ENCODE measurements at regions not wholly inside any gene's neighbourhood (a gene's known extent, or its start where the extent isn't known, plus 50 kb on each side); places are given as distances from the start of the nearest gene placed in this dataset.

DNA sequence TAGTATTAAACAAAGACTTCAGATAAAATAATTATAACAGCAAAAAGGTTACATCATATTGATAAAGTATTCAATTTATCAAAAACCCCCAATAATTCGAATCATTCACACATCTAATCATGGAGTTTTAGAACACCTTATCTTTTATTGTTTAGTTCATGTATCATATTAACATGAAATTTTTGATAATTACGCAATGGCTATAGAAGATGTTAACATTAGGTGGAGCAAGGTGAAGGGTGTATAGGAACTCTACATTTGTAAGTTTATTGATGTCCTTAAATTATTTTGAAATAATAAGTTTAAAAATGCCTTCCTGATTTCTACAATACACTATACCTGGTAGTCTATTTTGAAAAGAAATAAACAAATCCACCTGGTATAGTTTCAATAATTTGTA lies 696.5 kb upstream of the BCHE start:
- intact Hi-C loops (cut with micrococcal nuclease) (no loop called here), dilution Hi-C loops (cut with HindIII; ENCODE audit: low sequenced_read_pairs, unreplicated experiment) (no loop called here), in situ Hi-C loops (cut with MboI; ENCODE audit: low sequenced_read_pairs) (no loop called here)
- no peaks in the 10 kb centered on the region for H4K20me1 ChIP-seq (ENCODE audit: insufficient read depth, low read length)
- H3K4ac ChIP-seq (ENCODE audit: low read depth, low read length) = no peak overlapping the region
- TF ChIP-seq FOS (IDR thresholded peaks at IDR 0.05; ENCODE audit: low read depth, low read length) (no peak), MAZ (IDR thresholded peaks at IDR 0.05; ENCODE audit: borderline replicate concordance, low read depth, low read length) (no peak), MXI1 (IDR thresholded peaks at IDR 0.05; ENCODE audit: borderline replicate concordance, low read depth, low read length) (no peak), USF2 (IDR thresholded peaks at IDR 0.05; ENCODE audit: low read depth, low read length) (no peak), NFE2L2 (IDR thresholded peaks at IDR 0.05; ENCODE audit: low read depth, low read length) (no peak), POLR2A (IDR thresholded peaks at IDR 0.05; ENCODE audit: low read depth, low read length) (no peak), RFX5 (IDR thresholded peaks at IDR 0.05; ENCODE audit: low read depth, low read length) (no peak), CEBPB (IDR thresholded peaks at IDR 0.05; ENCODE audit: low read depth, low read length) (peak; percentile 76)
- CTCF ChIA-PET = no interaction called here
- H3K14ac ChIP-seq (replicated peaks; ENCODE audit: low read depth, low read length) = no peak overlapping the region
- H3K36me3 ChIP-seq (ENCODE audit: control insufficient read depth, insufficient read depth, low read length) = no peaks in the 10 kb centered on the region
- no TSS peak for BruUV-seq (replicated peaks)
- no peak overlapping the region for H2AK9ac ChIP-seq (replicated peaks; ENCODE audit: low read depth, low read length, poor library complexity)
- no peak overlapping the region for H4K91ac ChIP-seq (ENCODE audit: insufficient read depth, low read depth, low read length)
- H2AK5ac ChIP-seq (ENCODE audit: low read depth, low read length) = no peak overlapping the region
- H3K9me3 ChIP-seq (ENCODE audit: control insufficient read depth, insufficient read depth, low read length) = peaks cover 5% of the 10 kb centered on the region
- no peak overlapping the region for H2BK20ac ChIP-seq (ENCODE audit: low read depth, low read length)
- H2AFZ ChIP-seq (replicated peaks; ENCODE audit: low read length, poor library complexity) = no peak overlapping the region
- H3K56ac ChIP-seq (ENCODE audit: extremely low read depth, insufficient read depth, low read length) = no peak overlapping the region
- DNase-seq = no peak
- no peaks in the 10 kb centered on the region for H3K9me1 ChIP-seq (ENCODE audit: insufficient read depth, low read length)
- H3K23ac ChIP-seq (ENCODE audit: low read depth, low read length) = no peak overlapping the region
- no peak overlapping the region for H3K4me3 ChIP-seq (ENCODE audit: insufficient read depth, low read depth, low read length)
- H3K9ac ChIP-seq (ENCODE audit: low read depth, low read length) = no peak overlapping the region
- no peaks in the 10 kb centered on the region for H3K79me1 ChIP-seq (ENCODE audit: low read depth in 1 of 2, low read length in 2 of 2)
- no peak overlapping the region for H4K5ac ChIP-seq (ENCODE audit: low read depth, low read length)
- no peak overlapping the region for H2BK120ac ChIP-seq (ENCODE audit: low read depth, low read length)
- no peak for ATAC-seq (ENCODE audit: low read depth)
- H4K8ac ChIP-seq (ENCODE audit: low read depth in 2 of 2, low read length in 2 of 2) = no peak overlapping the region
- H3K27ac ChIP-seq (ENCODE audit: insufficient read depth, low read length) = no peak overlapping the region
- H2BK5ac ChIP-seq (ENCODE audit: low read depth, low read length, poor library complexity, severe bottlenecking) = no peak overlapping the region
- H3K4me1 ChIP-seq (ENCODE audit: control insufficient read depth, insufficient read depth, low read length) = no peaks in the 10 kb centered on the region
- no peaks in the 10 kb centered on the region for H3K27me3 ChIP-seq (ENCODE audit: control insufficient read depth, insufficient read depth, low read length)
- POLR2A ChIA-PET (ENCODE audit: unreplicated experiment) = no interaction called here
- H3K18ac ChIP-seq (ENCODE audit: low read depth, low read length) = no peak overlapping the region
- no peak overlapping the region for H2BK15ac ChIP-seq (ENCODE audit: low read depth, low read length)
- no peak overlapping the region for H3K4me2 ChIP-seq (ENCODE audit: low read depth, low read length)
- WGBS, 2 experiments (ENCODE audit: extremely low coverage in 2 of 2, insufficient read length in 1 of 2) = no CpG with 5 or more reads among the region's 2 CpGs

Data from IMR-90 (cell line).